ENCODE measurements at regions not wholly inside any gene's neighbourhood (a gene's known extent, or its start where the extent isn't known, plus 50 kb on each side); places are given as distances from the start of the nearest gene placed in this dataset.

DNA sequence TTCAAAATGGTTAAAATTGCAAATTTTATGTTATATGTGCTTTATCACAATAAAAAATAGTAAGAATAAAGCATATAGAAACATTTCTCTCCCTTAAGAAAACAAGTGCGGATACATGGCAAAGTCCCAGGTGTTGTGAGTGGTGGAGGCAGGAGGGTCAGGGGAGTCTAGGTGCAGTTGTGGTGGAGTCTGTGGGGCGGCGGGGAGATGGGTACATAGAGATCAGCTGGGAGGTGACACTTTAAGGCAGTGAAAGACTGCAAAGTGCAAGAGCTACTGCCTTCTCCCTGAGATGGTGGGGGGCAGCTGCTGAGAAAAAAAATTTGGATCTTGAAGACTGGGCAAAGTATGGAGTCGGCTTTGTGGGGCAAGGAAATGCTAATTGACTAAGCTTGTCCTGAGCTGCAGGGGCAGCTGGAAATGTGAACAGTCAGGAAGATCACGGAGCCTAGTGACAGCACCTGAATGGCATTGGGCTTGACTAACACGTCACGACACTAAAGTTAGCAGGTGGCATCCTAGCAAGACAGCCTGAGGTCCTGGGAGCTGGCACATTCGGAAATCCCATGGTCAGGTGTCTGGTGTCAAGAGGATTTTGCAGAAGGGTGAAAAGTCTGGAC is 72.9 kb upstream of the IRS2 start:
- DNase-seq (ENCODE audit: low spot score): no peak

DNA sequence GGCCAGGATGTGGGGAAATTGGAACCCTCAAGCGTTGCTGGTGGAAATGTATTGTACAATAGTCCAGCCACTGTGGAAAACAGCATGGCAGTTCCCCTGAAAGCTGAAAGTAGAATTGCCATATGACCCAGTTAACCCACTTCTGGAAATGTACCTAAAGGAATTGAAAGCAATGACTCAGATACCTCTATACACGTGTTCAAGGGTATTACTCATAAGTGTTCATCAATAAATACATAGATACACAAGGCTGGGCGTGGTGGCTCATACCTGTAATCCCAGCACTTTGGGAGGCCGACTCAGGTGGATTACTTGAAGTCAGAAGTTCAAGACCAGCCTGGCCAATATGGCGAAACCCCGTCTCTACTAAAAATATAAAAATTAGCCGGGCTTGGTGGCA is 71.9 kb upstream of the IRS2 start:
- no peak for DNase-seq (ENCODE audit: low spot score)

DNA sequence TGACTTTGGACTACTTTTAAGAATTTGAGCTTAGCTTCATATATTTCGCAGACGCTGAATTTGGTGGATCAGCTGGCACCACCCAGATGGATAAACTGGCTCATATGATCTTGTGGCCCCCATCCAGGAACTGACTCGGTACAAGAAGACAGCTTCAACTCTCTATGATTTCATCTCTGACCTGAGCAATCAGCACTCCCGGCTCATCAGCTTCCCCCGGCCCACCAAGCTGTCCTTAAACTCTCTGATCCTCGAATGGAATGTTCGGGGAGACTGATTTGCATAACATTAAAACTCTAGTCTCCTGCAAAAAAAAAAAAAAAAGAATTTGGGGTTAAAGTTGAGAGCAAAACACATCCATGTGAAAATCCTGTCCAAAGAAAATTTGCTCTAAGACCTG is 71.4 kb upstream of the IRS2 start:
- DNase-seq (ENCODE audit: low spot score): no peak

DNA sequence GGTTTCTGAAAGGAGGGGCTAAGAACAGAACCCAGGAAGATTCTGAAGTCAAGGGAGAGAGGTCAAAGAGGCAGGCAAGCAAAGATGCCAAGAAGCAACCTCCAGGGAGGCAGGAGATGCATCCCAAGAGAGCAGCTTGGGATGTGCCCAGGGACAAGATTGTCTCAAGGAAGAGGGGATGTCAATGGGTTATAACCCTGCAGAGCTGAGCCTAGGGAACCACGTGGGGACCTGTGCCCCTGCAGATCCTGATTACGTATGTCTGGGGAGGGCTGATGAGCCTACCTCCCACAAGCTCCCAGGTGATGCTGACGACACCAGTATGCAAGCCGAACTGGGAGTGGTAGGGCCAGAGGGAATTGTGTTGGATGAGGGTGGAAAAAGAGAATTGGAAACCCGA is 70.9 kb upstream of the IRS2 start:
- no peak for DNase-seq (ENCODE audit: low spot score)

DNA sequence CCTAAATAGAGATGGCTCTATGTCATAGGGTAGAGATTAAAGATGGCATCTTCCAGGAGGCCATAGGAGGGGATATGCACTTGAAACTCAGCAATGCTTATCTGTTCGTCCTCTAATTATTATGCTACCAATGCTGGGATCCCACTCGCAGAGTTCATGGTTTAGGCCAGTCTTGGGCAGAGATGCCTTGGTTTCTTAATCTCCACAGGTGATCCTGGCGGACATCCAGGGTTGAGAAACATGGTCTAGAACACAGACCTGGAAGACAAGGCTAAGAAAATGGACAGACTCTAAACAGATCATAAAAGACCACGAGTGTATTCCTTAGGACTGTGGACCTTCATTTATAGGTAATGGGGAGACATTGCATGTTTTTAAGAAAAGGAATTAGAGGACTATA is 70.0 kb upstream of the IRS2 start:
- DNase-seq (ENCODE audit: low spot score): no peak

DNA sequence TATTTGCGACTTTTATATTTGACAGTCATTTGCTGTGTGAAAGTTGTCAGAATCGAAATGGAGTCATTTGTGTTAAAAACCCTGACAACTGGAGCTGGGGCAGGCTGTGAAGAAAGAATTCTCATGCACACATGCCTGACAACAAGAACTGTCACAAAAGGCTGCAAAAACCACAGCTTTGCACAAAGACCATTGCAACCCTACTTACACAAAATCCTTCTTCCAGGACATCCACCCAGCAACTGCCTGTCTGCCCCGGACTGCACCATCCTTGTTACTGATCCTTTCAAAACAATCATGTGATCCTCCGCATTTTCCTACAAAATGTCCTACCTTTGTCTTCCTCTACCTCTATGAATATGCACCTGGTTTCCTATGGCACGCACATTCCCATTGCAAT is 66.8 kb upstream of the IRS2 start:
- DNase-seq (ENCODE audit: low spot score): no peak

DNA sequence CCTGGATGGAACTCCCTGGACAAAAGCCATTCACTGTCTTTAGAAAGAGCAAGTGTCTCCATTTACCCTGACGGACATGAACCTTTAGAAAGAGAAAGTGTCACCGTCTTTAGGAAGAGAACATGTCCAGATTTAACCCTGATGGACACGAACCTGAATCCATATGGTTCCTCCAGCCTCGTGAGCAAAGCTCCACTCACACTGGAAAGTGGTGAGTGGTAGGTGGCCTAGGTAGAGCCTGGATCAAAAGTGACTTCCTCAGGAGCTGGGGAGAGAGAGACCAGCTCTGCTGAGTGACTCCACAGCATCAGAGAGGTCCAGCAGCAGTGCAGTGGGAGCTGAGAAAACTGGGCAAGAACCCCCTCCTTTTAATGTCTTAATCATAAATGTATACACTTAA is 59.8 kb upstream of the IRS2 start:
- DNase-seq (ENCODE audit: low spot score): no peak

DNA sequence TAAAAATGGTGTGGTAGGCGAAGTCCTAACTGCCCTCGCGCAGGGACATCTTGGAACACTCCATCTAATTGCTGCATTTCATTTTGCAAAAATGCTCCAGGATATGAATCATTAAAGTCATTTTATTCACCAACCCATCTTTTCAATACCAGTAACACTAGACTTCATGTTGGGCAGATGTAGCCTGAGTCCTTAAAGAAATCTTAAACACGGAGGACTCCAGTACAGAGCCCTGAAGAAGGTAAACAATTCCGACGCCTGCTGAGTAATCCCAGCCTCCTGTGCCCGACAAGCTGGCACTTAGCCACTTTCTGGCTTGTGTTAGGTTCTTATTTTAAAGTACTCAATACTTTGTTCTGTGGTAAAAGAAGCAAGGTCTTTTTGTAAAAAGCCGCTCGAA is 58.0 kb upstream of the IRS2 start:
- DNase-seq (ENCODE audit: low spot score): peak; percentile 34

DNA sequence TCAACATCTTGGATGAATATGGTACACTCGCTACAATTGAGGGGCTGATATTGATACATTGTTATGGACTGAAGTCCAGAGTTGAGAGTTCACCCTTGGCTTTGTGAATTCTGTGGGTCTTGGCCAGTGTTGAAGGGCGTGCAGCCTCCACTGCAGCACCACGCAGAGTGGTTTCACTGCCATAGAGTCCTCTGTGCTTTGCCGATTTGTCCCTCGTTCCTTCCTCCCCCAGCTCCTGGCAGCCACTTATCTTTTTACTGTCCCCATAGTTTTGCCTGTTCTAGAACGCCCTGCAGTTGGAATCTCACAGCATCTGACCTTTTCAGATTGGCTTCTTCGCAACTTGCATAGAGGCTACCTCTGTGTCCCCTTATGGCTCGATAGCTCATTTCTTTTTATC is 57.3 kb upstream of the IRS2 start:
- no peak for DNase-seq (ENCODE audit: low spot score)

DNA sequence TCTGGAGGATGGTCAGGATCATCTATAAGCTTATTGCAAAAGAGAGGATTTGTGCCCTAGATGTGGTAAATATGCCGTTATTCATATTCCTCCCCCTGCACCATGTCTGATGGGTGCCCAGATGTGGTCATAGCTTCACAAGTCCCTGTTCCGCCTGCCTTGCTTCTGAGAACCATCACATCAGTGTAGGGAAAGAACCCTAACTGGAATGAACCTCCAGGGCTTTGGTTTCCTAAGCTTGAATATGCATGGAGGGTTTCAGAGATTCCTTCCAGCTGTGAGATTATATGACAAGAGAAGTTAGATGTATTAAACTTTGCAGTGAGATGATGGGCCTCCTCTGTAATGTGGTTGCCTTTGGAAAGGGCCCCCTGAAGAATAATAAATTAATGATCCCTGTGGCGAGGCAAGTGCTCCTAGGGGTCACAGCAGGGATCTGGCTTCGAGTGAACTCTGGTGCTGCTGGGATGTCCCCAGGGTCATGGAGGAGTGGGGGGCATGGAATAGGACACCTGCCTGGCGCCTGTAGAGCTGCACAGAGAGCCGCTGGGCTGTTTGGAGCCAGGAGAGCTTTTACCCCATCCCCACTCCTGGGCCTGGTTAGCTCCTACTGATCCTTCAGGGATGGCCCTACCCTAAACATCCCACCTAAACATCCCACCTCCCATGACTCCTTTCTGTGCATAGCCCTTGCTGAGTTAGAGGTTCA is 56.0 kb upstream of the IRS2 start:
- no peak for DNase-seq (ENCODE audit: low spot score)

DNA sequence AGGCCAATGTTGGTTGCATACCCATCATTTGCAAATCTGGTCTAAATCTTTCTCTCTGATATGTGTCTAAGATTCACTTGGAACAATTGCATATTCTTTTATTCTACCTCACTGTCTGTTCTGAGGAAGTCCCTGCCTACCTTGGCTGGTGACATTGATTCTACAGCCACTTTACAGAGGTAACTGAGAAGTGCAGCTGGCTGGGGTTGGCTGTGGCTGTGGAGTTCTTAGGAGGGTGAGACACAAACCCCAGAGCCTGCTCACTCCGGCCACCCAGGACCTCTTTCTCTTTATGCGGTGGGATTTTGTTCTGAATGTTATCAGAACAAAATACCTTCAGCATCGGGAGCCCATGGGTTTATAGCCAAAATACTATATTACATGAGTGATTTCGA is 54.5 kb upstream of the IRS2 start:
- no peak for DNase-seq (ENCODE audit: low spot score)

DNA sequence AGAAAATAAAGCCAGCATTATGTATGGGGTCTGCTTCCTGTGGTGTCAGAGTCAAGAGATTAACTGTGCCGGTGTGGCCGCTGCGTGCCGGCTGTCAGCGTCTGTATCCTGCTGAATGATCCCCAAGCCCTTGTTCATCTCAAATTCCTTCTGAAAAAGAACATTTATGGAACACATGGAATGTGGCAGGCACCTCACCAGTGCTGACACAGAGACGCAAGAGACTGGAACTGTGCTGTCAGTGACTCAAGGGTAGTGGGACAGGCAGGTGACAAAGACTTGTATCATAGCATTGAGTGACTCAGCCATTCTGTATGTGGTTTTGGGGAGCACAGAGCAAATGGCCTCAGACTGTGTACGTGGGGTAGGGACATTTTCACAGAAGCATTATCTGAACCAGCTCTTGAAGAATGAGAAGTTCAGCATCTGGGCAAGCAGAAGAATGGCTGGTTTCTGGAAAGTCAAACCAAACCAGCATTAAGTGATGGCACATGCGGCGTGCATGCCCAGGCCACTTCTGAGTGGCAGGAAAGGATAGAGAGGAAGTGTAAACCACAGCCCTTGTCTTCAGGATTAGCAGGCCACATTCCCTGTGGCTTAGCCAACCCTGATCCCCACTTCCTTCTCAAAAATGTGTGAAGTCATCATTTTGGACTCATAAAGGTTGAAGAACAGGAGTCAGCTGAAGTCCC is 54.0 kb upstream of the IRS2 start:
- peak; percentile 30 for DNase-seq (ENCODE audit: low spot score)

DNA sequence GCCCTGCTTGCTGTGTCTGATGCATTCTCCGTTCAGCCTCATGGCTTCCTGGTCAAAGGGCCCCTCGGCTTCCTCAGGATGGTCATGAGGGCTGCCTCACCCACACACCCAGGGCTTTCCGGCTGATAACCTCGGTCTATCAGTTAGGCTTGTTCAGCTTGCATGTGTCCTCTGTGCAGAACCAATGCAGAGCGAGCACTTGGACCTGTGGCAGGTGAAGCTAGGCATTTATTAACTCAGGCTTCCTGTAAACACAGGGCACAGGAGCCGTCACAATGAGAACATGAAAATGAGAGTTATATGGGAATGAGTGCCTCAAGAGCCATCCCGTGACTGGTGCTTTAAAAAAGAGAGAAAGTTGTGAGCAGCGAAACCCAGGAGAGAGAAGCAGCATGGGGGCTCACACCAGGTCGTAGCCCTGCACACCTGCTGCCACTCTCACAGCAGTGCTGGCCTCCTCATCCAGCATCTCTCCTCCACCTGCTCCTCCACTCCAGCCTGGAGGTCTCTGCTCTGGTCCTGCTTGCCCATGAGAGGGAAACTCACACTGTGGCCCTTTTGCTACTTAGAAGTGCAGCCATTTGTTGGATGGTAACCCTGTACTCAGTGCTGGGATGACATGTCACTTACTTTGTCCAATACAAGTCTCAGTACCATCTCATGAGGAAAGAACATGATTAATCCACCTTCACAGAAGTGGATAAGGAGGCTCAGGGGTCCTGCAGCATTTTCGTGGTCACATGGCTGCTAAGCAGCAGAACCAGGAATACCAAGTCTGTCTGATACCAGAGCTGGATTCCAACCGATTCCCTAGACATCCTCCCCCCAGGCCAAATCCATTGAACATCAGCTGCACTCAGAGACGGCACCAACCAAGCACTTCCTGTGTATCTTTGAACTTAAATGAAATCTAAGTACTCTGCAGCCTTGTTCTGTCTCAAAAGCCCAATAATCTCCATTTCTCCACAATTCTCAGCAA is 50.5 kb upstream of the IRS2 start:
- no peak for DNase-seq (ENCODE audit: low spot score)
